Hepatocyte (in vitro differentiated cells): ENCODE measurements at regions not wholly inside any gene's neighbourhood (a gene's known extent, or its start where the extent isn't known, plus 50 kb on each side); places are given as distances from the start of the nearest gene placed in this dataset.

Source experiments
- DNase-seq: peaks from one replicate; pipeline ENCODE4 v3.0.0-alpha.2; 2016; ENCODE audit warnings: low spot score
- H2AFZ ChIP-seq: fragments of 200-600 bp; sonication (generic); 2 replicates; pipeline ENCODE4 v1.6.0; 2016; ENCODE audit warnings: antibody characterized with exemption, mild to moderate bottlenecking
- H3K27ac ChIP-seq: fragments of 200-600 bp; sonication (generic); 2 replicates; pipeline ENCODE4 v1.5.1; 2016; ENCODE audit warnings: mild to moderate bottlenecking
- H3K27me3 ChIP-seq: fragments of 200-600 bp; sonication (generic); 2 replicates; pipeline ENCODE4 v1.6.1; 2016
- H3K36me3 ChIP-seq: fragments of 200-600 bp; sonication (generic); replicated peaks from 2 replicates; pipeline ENCODE4 v1.5.1; 2016; ENCODE audit warnings: low read depth; ENCODE audit not compliant: insufficient read depth
- H3K4me1 ChIP-seq: fragments of 200-600 bp; sonication (generic); 2 replicates; pipeline ENCODE4 v1.5.1; 2016; ENCODE audit warnings: mild to moderate bottlenecking, moderate library complexity; ENCODE audit not compliant: insufficient read depth
- H3K4me2 ChIP-seq: fragments of 200-600 bp; sonication (generic); 2 replicates; pipeline ENCODE4 v1.6.0; 2016
- H3K4me3 ChIP-seq: fragments of 200-600 bp; sonication (generic); 2 replicates; pipeline ENCODE4 v1.5.1; 2016; ENCODE audit warnings: mild to moderate bottlenecking
- H3K79me2 ChIP-seq: fragments of 200-600 bp; sonication (generic); 2 replicates; pipeline ENCODE4 v1.6.0; 2017; ENCODE audit warnings: mild to moderate bottlenecking
- H3K9me2 ChIP-seq: fragments of 200-600 bp; sonication (generic); replicated peaks from 2 replicates; pipeline ENCODE4 v1.6.0; 2017; ENCODE audit warnings: mild to moderate bottlenecking; ENCODE audit not compliant: insufficient read depth
- H3K9me3 ChIP-seq: fragments of 200-600 bp; sonication (generic); 2 replicates; pipeline ENCODE4 v1.5.1; 2016; ENCODE audit warnings: low read depth, mild to moderate bottlenecking
- H4K20me1 ChIP-seq: fragments of 200-600 bp; sonication (generic); 2 replicates; pipeline ENCODE4 v1.6.0; 2016; ENCODE audit warnings: mild to moderate bottlenecking; ENCODE audit not compliant: insufficient read depth, poor library complexity, severe bottlenecking
- EZH2 ChIP-seq: fragments of 200-600 bp; sonication (generic); IDR thresholded peaks from 2 replicates; pipeline ENCODE4 v1.6.1; 2016; ENCODE audit warnings: antibody characterized with exemption, mild to moderate bottlenecking, borderline replicate concordance
- EZH2phosphoT487 ChIP-seq: fragments of 200-600 bp; sonication (generic); IDR thresholded peaks from one replicate; pipeline ENCODE4 v1.6.1; 2018; ENCODE audit warnings: antibody characterized with exemption, mild to moderate bottlenecking, low read depth, moderate library complexity; ENCODE audit not compliant: unreplicated experiment, severe bottlenecking
- WGBS: methylation state at CpG from one replicate; pipeline ENCODE4 v1.1.6; 2016; ENCODE audit warnings: low lambda C conversion rate; ENCODE audit errors: missing lambda C conversion rate; 5-methylcytosine and 5-hydroxymethylcytosine counted together
- TF ChIP-seq, protein P1 (sequence below): fragments of 200-600 bp; sonication (generic); IDR thresholded peaks from 2 replicates; pipeline ENCODE4 v1.5.1; 2016; ENCODE audit warnings: antibody characterized with exemption, mild to moderate bottlenecking; ENCODE audit not compliant: poor library complexity

DNA sequence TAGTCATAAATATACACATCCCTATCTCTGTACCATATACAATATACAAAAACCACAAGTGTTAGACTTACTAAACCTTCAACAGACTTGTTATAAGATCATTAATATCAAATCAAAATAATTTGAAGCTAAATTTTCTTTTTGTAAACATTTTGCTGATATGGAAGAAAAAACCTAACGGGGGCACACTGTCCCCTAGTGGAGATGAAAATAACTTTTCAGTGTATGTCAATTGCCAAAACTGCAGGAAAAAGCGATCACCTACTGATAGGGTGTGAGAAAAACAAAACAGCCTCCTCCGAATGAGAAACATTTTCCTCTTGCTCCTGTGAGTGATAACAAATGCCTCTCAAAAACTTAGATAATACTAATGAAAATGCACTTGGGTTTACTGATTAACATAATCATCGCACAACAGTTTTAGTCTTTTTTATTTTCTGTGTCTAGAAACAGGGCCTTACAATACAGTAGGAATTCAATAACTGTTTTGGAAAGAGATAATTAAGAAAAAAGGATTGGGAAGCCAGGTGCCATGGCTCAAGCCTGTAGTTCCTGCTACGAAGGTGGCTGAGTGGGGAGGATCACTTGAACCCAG, 322.7 kb downstream of the CRPPA start:
- Histone ChIP-seq H3K4me1 (peaks cover 16% of the 10 kb centered on the region), H3K9me3 (no peaks in the 10 kb centered on the region), H3K9me2 (no peaks in the 10 kb centered on the region), H3K4me3 (no peak overlapping the region), H2AFZ (no peak overlapping the region), H4K20me1 (no peaks in the 10 kb centered on the region), H3K4me2 (no peak overlapping the region), H3K36me3 (no peaks in the 10 kb centered on the region), H3K79me2 (no peaks in the 10 kb centered on the region), H3K27ac (peak overlapping the region; percentile 24), H3K27me3 (no peaks in the 10 kb centered on the region)
- TF ChIP-seq EZH2phosphoT487, result no peak
- TF ChIP-seq, protein P1, sequence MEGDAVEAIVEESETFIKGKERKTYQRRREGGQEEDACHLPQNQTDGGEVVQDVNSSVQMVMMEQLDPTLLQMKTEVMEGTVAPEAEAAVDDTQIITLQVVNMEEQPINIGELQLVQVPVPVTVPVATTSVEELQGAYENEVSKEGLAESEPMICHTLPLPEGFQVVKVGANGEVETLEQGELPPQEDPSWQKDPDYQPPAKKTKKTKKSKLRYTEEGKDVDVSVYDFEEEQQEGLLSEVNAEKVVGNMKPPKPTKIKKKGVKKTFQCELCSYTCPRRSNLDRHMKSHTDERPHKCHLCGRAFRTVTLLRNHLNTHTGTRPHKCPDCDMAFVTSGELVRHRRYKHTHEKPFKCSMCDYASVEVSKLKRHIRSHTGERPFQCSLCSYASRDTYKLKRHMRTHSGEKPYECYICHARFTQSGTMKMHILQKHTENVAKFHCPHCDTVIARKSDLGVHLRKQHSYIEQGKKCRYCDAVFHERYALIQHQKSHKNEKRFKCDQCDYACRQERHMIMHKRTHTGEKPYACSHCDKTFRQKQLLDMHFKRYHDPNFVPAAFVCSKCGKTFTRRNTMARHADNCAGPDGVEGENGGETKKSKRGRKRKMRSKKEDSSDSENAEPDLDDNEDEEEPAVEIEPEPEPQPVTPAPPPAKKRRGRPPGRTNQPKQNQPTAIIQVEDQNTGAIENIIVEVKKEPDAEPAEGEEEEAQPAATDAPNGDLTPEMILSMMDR, result peak; percentile 55
- WGBS, result 54% methylated on average over 5 of the region's 5 CpGs
- DNase-seq, result no peak

DNA sequence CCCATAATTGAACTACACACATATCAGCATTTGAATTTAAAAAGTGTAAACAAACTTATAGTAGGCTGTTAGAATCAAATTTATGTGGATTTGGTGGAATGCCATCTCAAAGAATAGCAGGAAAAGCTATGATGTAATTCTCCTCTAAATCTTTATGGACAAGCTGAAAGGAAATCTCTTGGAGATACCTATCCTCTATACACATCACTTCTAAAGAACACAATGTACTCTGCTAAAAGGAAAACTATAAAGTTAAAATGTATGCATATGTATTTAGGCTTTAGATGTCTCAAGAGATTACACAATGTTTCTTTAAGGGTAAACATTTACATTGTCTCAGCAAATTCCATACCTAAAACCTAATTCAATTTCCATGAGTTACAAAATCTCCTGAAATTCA, 323.3 kb downstream of the CRPPA start:
- Histone ChIP-seq H3K9me3 (no peaks in the 10 kb centered on the region), H3K27ac (peak overlapping the region; percentile 24), H3K4me1 (peaks cover 16% of the 10 kb centered on the region), H3K36me3 (no peaks in the 10 kb centered on the region), H3K27me3 (no peaks in the 10 kb centered on the region), H2AFZ (no peak overlapping the region), H3K4me3 (no peak overlapping the region), H4K20me1 (no peaks in the 10 kb centered on the region), H3K4me2 (no peak overlapping the region), H3K9me2 (no peaks in the 10 kb centered on the region), H3K79me2 (no peaks in the 10 kb centered on the region)
- DNase-seq, result no peak
- TF ChIP-seq, protein P1, result no peak

DNA sequence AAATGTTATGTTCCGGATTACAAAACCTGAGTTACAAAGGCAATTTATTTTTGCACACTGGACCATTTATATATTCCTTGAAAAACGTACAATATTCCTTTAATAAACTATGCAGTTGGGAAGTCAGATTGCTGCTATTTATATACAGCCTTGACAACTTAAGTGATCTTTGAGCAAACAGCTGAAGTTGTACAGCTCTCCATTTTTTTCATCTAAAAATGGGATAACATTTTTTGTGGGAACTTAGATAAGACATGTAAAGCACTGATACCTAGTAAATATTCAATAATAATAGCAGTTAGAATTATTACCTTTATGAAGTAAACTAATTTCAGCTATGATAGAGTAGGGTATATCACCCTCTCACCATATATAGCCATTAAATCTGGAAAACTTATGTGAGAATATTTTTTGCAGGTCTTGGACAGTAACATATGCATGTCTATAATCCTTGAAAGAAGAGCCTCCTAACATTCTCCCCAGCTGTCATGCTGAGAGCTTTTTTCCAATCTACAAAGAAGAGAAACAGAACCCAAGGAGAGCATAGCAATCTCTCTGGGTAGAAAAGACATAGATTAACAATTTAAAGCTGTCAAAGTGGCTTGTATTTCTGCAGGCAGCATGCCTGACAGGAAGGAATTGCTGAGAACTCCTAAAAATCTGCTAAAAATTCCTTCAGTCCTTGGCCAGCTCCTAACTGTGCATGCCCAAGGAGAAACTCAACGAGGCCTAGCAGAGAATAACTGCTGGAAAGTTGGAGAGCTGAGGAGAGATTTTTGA, 326.0 kb downstream of the CRPPA start:
- no peaks in the 10 kb centered on the region for H3K79me2 ChIP-seq
- no peaks in the 10 kb centered on the region for H3K27me3 ChIP-seq
- H2AFZ ChIP-seq, result no peak overlapping the region
- H3K27ac ChIP-seq, result no peak overlapping the region
- H3K9me3 ChIP-seq, result no peaks in the 10 kb centered on the region
- no peak overlapping the region for H3K4me2 ChIP-seq
- WGBS, result 57% methylated on average over 3 of the region's 3 CpGs
- no peaks in the 10 kb centered on the region for H3K36me3 ChIP-seq
- no peak for DNase-seq
- TF ChIP-seq EZH2 (no peak), EZH2phosphoT487 (no peak)
- TF ChIP-seq, protein P1, result no peak
- peaks cover 21% of the 10 kb centered on the region for H3K4me1 ChIP-seq
- no peak overlapping the region for H3K4me3 ChIP-seq
- no peaks in the 10 kb centered on the region for H4K20me1 ChIP-seq
- no peaks in the 10 kb centered on the region for H3K9me2 ChIP-seq

DNA sequence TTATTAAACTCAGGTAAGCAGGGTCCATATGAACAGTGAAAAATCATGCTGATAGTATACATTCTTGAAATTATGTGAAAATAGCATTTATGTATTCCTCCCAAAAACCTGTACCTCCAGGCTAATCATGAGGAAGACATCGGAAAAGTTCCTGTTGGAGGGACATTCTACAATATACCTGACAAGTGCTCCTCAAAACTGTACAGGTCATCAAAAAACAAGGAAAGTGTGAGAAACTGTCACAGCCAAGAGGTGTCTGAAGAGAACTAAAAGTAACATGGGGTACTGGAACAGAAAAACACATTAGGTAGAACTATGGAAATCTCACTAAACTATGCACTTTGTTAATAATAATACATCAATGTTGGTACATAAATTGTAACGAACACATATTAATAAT, 326.7 kb downstream of the CRPPA start:
- Histone ChIP-seq H3K4me2 (no peak overlapping the region), H3K27me3 (no peaks in the 10 kb centered on the region), H3K4me1 (peaks cover 21% of the 10 kb centered on the region), H3K36me3 (no peaks in the 10 kb centered on the region), H3K9me2 (no peaks in the 10 kb centered on the region), H3K9me3 (no peaks in the 10 kb centered on the region), H2AFZ (no peak overlapping the region), H3K79me2 (no peaks in the 10 kb centered on the region), H3K4me3 (no peak overlapping the region), H4K20me1 (no peaks in the 10 kb centered on the region), H3K27ac (no peak overlapping the region)
- 94% methylated on average over 2 of the region's 2 CpGs for WGBS
- DNase-seq, result no peak
- TF ChIP-seq, protein P1, result no peak
- TF ChIP-seq EZH2, result no peak
- TF ChIP-seq EZH2phosphoT487, result no peak
